ENCODE measurements at regions not wholly inside any gene's neighbourhood (a gene's known extent, or its start where the extent isn't known, plus 50 kb on each side); places are given as distances from the start of the nearest gene placed in this dataset.

DNA sequence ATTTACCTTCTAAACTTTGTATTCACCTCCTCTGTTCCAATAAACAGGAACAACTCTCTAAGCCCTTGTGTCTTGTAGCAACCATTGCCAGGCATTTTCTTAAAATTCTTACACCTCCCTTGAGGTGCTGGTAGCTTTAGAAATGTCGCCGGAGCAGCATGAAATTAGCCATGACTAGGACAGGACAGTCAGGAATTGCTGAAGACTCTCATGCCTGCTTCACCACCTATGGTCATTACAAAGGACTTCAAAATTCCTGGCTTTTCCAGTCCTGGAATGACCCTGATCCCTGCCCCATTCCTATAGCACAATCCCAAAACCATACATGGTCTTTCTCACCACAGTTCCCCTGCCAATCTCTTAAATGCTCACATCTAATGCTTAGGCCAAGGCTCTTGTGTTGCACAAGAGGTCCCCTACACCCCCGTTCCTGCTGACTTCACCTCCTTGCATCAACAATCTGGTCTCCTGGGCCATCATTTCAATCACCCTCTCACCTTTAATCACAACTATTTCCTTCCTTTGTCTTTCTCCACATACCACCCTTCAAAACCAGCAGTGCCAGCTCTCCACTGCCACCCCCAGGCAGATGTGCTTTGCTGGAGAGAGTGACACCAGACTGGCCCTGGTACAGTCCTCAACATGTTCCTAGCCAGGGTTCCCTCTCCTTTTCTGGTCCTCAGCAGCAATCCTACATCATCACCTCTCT is 113.2 kb upstream of the TJP1 start (continued):
- TF ChIP-seq BRCA1 (IDR thresholded peaks at IDR 0.05; ENCODE audit: low read depth, low read length) (no peak), CEBPB (IDR thresholded peaks at IDR 0.05; ENCODE audit: low read depth, low read length) (peak; percentile 43; the same call in 1 of the 2 replicates), TEAD4 (IDR thresholded peaks at IDR 0.05; ENCODE audit: low read depth, low read length) (0 out of 2 replicates have a peak, but pooled peaks have one; percentile 28)
